GM12892 (cell line): ENCODE measurements at regions not wholly inside any gene's neighbourhood (a gene's known extent, or its start where the extent isn't known, plus 50 kb on each side); places are given as distances from the start of the nearest gene placed in this dataset.

ENCODE experiments used
- POLR2AphosphoS5 ChIP-seq: IDR thresholded peaks from 2 replicates; pipeline ENCODE4 v1.6.1; 2011; ENCODE audit warnings: low read depth, low read length, control low read depth
- TAF1 ChIP-seq: IDR thresholded peaks from 2 replicates; pipeline ENCODE4 v1.6.1; 2011; ENCODE audit warnings: low read depth, mild to moderate bottlenecking, control low read depth, low read length, borderline replicate concordance

DNA sequence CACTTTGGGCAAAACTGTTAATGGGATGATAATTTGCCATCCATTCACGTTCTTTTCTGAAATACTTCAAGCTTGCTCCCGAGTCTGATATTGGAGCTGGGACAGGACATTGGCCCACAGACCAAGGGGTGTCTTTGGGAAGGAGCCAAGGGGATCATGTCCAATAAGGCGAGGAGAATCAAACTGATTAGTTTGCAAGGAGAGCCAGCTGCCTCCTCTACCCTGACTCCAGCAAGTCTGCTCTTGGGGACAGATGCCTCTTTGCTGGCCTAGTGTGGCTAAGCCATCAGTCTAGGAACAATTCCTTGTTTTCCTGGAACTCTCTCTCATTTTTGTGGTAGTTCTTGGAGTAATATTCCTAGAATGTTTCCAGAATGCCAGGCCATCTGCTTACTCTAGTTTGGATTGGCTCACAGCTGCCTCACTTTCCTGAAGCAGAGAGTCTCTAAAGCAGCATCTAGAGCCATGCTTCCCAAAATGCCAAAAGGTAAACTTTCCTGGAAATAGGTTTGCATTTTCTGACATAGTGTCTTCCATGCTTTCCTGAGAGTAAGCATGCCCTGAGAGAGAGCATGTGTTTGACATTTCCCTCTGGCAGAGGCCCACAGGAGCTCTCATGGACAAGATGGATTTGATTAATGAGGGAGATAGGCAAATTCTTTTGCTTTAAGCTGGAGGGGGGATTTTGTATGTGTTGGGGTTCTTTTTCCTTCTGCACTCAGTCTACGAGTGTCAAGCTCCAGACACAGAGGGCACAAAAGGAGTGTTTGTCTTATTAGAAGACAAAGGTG lies 145.6 kb downstream of the GDAP2 start:
- TF ChIP-seq TAF1 (no peak), POLR2AphosphoS5 (no peak)
